GM21381 (cell line): ENCODE measurements at regions not wholly inside any gene's neighbourhood (a gene's known extent, or its start where the extent isn't known, plus 50 kb on each side); places are given as distances from the start of the nearest gene placed in this dataset.

Source experiments
- ATAC-seq: cut with Tn5 transposase; IDR thresholded peaks from one replicate; pipeline ENCODE4 v1.9.1; 2021; ENCODE audit warnings: mild to moderate bottlenecking, moderate library complexity; ENCODE audit not compliant: unreplicated experiment

DNA sequence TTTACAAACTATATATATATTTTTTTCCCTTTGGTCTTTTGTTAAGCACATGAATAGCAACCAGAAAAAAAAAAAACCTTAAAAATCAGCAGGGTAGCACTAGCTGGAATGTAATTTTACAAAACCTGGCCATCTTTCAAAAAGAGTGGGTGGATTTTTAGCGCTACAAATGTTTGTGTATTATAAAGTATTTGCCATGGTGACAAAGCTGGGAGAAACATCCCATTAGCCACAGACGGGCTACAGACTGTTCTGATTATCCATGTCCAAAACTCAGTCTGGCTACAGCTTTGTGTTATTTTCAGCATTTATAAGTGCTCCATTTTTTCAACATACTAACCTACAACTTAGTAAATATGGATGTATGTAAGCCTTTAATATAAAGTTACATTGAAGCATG lies 249.5 kb upstream of the TANK start:
- no peak for ATAC-seq

DNA sequence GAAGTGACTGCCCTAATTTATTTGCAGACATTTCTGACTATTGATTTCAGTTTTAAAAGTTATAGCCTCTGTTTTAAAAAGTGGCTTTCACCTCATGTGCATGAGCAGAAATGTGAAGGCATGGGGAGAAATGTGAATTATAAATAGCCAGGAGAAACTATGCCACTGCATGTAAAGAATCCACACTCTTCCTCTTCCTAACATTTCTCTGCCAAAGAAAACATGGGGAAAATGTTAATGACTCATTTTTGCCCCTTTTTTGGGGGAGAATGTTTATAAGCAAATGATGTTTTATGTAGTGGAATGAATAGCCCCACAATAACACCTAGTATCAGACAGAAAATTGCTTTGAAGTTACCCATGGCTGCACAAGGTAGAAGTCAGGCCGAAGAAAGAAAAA lies 249.0 kb upstream of the TANK start:
- no peak for ATAC-seq

DNA sequence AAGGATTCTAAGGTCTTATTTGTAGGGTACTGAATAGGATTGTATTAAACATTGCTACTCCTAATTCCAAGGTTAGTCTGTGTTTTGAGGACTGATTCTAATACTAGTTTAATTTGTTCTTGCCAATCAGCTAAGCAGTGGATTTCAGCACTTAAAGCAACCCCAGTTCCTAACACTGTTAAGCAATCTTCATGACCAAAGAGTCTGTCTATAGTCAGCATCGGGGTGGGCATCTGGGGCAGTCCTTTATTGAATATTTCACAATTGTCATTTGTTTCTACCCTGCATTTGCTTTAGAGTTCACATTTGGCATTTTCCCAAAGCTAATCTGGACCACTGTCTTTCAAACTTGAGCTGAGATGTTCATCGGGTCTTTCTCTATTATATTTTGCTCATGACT lies 248.0 kb upstream of the TANK start:
- ATAC-seq = no peak

DNA sequence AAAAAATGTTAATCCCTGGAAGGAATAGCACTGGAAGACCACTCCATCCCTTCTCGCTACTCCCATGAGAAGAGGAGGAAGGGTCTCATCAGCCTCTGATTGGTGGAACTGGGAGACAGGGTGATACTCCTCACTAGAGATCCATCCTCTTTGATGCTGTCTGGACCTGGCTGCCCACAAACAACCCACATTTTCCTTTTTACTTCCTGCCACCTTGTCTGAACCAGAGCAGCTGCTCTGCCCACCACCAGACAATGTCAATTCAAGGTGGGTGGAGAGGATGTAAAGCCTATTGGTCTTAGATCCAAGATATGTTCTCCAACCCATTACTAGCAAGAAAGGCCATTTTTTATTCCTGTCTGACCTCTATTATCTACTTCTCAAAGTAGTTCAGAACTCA lies 246.9 kb upstream of the TANK start:
- ATAC-seq = no peak

DNA sequence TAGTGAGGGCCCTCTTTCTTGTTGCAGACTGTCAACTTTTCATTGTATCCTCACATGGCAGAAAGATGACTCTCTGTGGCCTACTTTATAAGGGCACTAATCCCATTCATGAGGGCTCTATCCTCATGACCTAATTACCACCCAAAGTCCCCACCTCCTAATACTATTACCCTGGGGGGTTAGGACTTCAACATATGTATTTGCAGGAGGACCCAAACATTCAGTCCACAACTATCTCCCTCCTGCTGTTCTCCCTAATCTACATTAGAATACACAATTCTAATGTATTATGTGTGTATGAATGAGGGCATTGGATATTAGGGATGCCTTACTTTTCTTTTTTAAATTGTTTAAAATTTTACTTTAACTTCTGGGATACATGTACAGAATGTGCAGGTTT lies 246.0 kb upstream of the TANK start:
- no peak for ATAC-seq

DNA sequence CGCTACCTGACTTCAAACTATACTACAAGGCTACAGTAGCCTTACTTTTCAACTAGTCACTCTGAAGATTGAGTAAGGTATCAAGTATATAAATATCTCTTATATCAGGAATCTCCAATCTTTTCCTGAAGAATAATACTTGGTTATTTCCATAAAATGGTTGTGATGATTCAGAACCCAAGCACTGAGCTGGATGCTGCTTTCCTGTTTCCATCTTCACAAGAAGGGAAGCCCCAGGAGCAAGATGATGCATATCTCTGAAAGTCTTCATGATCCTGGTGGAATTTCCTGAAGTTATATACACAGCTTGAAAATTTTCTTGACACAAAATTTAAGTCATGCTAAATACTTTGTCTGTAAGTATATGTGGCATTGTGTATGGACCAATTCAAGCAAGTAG lies 243.9 kb upstream of the TANK start:
- ATAC-seq = no peak

DNA sequence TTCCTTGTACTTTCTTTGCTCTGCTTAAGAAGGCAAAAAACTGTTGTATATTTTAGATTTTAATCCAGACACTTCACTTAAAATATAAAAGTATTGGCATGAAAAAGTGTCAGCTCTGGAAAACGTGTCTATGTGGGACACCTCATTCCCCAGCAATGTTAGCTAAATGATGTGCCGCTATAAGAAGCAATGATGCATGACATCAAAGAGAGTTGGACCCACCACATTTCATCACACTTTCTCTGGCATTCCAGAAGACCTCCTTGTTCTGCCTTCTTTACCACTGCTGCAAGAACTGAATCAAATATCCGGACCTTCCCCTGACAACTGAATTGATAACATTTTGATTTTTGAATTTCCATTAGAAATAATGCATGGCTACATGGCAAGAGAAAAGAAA lies 242.4 kb upstream of the TANK start:
- no peak for ATAC-seq

DNA sequence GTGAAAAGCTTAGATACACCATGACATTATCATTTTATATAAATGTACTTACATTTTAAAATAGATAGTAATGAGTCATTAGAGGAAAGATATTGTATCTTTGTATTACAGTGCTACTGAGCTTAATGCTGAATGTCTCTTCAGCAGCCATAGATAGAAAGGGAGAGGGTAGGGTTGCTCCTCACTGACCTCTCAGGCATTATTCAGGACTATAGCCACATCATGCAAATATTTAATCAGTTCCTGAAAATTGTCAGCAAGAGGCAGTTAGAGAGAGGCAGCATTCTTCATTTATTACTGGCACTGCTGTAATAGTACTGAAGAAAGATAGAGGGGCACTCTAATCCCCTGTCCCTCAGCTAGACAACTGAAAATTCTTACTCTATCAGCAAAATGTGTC lies 242.0 kb upstream of the TANK start:
- no peak for ATAC-seq

DNA sequence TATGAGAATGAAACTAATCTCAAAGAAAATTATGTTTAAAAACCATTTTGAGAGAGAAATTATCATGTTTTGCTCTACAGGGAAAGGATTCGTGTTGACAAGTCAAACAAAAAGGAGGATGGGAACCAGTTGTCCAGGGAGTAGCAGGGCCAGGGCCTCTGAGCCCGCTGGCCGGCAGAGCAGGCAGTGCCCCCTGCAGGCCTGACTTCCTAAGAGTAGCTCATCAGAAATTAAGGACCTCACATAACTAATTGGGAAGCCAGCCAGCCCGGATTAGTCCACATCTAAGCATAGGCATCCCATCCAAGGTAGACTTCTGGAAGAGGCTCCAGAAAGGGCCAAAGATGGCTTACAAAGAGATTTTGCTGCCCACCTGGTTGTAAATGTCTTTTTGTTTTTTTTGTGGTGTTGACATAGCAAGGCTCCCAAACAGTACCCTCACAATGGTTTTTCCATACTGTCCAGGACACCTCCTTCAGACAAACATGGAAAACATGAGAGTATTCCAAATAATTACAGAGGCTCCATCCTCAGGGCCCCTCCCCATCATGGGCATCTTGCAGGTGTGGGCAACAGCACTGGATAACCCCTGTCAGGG lies 241.2 kb upstream of the TANK start:
- ATAC-seq = no peak

DNA sequence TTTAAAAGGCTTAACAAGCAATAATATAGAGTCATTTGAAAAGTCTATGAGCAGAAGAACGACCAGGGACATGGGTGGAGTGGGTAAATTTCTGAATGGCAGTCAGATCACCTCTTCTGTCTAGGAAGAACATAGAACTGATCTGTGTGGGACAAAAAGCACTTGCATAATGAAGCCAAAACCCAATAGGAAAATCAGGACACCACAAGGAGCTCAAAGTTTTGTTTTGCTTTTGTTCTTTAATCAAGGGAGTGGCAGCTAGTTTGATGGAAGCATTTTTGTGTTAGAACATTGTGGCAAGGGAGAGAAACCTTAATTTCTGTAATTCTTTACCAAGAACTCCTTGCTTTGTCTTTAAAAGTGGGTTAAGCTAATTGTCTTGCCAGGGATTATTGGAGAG lies 240.2 kb upstream of the TANK start:
- ATAC-seq = no peak

DNA sequence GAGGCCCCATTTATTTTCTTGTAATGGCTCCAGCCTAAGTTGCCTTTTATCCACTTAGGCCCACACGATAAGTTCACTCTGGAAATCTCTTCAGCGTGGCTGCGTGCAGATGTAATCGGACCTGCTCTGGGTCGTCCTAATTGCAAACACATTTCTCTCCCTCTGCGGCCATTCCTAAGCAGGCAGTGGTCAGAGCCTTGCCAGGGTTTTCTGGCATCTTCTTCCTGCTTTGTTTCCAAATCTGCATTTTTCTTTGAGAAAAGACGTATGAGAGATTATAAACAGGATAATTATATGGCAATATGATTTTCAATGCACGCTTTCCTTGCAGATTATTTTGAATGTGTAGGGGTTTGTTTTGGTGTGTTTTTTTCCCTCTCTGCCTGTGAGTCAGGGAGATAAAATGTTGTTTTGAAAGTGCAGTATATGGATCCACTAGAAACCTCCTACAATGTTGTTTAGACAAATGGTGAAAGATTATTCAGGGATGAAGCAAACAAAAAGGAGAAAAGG lies 239.4 kb upstream of the TANK start:
- ATAC-seq = no peak

DNA sequence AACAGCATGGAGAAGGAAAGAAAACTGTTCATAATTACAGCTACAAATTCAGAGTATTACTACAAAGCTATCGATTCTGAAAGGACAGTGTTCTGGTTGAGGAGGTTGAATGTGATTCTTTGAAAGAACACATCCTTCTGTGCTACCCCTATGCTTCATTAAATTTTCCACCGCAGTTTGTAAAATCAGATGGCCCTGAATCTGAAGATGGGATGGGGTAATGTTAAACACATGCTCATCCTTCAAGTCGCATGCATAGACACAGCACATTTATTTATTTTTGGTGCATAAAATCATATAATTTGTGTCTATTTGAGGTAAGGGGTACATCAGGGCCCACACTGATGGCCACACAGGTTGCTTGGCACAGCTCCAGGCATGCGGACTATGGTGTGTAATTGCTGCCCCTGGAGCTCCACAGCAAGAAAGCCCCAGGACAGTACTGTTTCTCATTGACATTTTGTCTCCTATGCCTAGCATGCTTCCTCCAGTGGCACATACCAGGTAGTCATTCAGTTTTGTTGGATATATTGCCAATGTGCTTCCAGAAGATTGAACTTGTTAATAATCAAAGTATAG lies 238.8 kb upstream of the TANK start:
- no peak for ATAC-seq

DNA sequence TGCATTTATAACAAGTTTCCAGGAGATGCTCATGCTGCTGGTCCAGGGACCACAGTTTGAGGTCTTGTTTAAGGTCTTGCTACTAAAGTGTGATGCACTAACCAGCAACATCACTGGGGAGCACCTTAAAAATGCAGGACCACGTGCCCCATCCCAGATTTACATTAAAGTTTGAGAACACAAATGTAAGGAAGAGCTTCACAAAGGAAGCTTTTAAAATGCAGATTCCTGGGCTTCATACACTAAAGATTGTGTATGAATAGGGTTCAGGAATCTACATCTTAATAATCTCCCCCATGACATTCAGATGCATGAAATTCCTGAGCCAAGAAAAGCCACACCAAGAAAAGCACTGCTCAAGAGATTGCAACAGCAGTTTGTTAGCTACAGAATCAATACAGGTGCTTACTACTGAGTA lies 235.3 kb upstream of the TANK start:
- no peak for ATAC-seq

DNA sequence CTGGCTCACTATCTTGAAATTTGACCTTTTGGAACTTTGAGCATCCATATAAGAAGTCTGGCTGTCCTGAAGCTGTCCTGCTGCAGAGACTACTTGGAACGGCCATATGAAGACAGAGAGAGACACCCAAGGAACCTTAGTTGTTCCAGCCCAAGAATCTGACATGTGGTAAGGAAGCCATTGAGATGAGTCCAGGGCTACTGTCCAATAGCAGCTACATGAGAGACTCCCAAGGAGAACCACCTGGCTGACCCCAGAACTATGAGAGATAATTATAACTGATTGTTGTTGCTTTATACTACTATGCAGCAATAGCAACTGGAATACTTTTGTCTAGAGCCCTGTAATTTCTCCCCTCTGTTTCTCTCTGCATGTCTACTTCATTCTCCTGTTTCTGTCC lies 234.3 kb upstream of the TANK start:
- no peak for ATAC-seq

DNA sequence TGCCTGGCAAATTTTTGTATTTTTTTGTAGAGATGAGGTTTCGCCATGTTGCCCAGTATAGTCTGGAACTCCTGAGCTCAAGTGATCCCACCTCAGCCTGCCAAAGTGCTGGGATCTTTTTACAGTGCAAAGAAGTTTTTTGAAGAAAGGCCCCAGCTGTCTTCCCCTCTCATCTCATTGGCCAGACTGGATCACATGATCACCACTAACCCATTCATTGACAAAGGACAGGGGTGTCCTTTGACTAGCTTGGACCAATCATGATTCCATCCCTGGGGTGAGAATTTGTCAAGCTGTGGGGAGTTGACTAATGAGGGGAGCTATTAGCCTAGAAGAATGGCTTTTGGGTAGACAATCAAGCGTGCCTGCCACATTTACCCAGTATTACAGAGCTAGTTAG lies 232.9 kb upstream of the TANK start:
- ATAC-seq = no peak

DNA sequence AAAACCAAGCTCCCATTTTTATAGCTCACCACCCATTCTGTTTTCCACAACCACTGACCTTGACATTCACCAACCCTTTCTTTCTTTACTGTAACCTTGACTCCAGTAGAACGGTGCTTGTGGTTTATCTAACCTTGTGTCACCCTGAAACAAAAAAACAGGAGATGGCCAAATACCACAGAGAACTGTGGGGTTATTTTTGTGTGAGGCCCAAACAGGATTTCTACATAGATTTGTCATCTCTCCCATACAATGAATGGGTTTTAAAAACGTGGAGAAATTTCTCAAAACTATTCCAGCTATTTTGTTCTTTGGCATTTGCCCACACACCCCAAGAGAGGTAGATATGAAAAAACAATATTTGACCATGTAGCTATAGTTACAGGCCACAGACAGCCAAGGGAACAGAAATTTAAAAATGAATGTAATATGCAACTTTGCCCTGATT lies 231.3 kb upstream of the TANK start:
- no peak for ATAC-seq

DNA sequence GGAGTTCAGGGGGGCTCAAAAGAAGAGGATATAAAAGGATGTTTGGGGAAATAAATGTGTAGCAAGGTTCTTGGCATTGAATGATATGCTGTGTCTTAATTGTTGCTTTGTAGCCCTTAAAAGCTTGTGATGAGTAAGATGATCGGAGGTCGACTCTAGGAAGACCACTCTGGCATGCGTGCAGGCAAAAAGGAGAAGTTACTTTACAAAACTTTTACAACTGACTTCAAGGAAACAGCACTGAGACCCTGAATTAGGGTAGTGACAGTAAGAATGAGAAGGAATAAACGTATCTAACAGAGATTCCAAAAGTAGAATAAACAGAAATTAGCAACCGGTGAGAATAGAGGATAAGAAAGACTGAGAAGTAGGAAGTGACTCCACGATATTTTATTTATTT lies 228.7 kb upstream of the TANK start:
- no peak for ATAC-seq

DNA sequence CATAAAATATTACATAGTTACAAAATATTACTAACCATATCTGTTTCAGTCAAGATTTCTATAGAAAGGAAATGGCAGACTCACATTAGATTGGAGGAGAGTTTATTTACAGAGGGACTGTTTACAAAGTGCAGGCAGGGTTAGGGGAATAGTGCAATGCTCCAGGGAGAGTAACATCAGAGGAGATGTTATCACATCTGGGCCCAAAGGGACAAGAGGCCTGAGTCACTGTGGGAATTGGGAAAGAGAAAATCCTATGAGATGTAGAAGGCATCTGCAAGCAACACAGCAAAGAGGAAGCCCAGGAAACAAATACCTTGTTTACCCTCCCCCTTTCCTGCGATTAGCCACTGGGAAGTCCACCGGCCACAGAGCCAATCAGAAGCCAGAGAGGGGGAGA lies 227.3 kb upstream of the TANK start:
- no peak for ATAC-seq

DNA sequence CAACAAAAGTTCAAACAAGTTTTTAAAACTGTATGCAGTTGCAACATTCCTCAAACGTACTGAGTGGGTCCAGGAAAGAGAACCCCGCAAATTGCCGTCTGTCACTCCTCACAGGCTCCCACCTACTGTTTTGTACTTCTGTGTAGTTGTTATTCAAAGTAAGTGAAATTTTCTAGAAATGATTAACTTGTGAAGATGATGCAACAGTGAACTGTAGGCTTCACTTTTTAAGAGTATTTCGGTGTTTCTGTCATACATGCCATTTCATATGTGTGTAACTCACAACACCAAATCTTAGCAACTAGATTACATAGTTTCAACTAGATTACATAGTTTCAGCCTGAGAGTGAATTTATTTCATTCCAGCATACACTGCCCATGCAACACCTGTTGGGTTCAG lies 226.0 kb upstream of the TANK start:
- ATAC-seq = no peak

DNA sequence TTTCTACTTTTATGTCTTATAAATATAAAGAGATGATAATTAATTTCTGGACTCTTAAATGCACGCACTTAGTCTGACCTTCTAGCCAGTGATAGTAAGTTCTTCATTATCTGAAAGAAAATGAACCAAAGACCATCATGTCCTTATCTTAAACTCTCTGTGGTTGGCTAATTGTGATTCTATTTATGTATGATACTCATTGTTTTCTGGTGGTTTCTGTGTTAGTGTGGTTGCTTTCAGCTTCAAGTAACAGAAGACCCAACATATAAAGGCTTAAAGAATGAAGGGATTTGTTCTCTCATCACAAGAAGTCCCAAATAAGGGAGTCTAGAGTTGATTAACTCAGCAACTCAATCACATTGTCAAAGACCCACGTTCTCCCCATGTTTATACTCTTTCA lies 225.2 kb upstream of the TANK start:
- no peak for ATAC-seq

DNA sequence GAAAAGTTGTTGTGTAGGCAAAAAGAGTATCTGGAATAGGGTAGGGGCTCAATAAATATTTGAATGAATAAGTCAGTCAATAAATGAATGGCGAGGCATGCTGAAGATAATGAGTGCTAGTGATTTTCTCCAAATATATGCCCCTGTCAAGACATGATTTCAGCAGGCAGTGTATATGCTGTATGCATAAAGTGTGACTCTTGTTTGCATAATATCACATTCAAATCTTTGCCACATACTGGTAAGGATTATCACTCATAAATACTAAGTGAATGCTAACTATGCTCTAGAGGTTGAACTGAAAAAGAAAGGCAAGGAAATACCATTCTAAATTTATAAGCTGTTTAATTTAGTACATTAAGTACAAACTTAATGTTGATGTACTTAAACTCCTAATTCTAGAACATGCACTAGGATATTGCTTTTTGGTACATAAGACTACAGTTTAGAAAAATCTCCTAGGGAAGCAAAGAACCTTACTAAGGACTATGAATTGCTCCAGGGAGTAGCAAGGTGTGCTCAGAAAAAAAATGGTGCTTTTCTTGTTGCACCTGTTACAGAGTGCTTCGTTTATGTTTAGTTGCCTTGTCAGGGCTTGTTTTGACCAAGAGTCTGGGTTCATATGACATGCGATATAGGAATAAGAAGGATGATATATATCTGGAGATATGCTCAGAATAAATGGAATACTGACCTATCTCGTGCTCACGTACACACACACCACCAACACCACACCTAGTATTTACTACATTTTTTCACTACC lies 224.0 kb upstream of the TANK start:
- no peak for ATAC-seq

DNA sequence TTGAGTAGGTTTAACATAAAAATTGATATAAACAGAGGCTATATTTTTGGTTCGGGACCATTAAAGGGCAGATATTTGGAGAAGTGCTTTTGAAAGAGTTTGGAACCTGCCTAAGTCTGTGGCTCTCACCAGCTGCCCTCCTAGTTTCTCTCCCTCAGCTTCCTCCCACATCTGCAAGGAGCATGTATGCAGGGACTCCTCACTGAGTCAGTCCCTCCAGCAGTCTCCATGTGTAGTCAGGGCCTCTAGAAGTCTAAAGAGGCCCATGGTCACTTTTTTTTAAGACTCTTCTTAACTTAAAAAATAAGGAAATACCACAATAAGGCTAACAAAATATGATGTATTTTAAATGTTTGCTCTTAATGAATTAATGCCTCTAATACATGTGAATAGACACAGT lies 220.0 kb upstream of the TANK start:
- no peak for ATAC-seq
